ENCODE measurements at regions not wholly inside any gene's neighbourhood (a gene's known extent, or its start where the extent isn't known, plus 50 kb on each side); places are given as distances from the start of the nearest gene placed in this dataset.
"Not testable (repeated sequence)": the region's sequence is repeated elsewhere in the genome, so short reads cannot be mapped to it uniquely, and the experiment has no call there.

GRCh38 chr9:38326122-38326521 lies 66.4 kb upstream of the ALDH1B1 start:
- intact Hi-C loops (cut with DNase I, micrococcal nuclease) = no loop called here
- Mint-ChIP-seq H3K36me3 (ENCODE audit: low read depth) (no peaks in the 10 kb centered on the region), H3K27ac (no peak overlapping the region), H3K4me3 (no peak overlapping the region), H3K9me3 (peaks cover 4% of the 10 kb centered on the region), H3K27me3 (peaks cover 14% of the 10 kb centered on the region), H3K4me1 (ENCODE audit: low read depth) (no peaks in the 10 kb centered on the region)
- Histone ChIP-seq H3K9me3 (ENCODE audit: control insufficient read depth in 1 of 2, insufficient read depth in 1 of 2, low read length in 2 of 2) (peaks cover 0 to 8% of the 10 kb centered on the region in 2 experiments), H3K27ac (ENCODE audit: low read depth in 1 of 2, low read length in 2 of 2) (no peak overlapping the region), H3K4me1 (ENCODE audit: insufficient read depth, low read length) (no peaks in the 10 kb centered on the region), H3K27me3 (ENCODE audit: control insufficient read depth in 1 of 2, insufficient read depth in 2 of 2, low read length in 2 of 2) (peaks cover 0 to 2% of the 10 kb centered on the region in 2 experiments), H3K36me3 (ENCODE audit: insufficient read depth, low read length) (no peaks in the 10 kb centered on the region), H3K4me3 (ENCODE audit: low read length) (no peak overlapping the region)
- no peak for DNase-seq
- TF ChIP-seq, protein P1, sequence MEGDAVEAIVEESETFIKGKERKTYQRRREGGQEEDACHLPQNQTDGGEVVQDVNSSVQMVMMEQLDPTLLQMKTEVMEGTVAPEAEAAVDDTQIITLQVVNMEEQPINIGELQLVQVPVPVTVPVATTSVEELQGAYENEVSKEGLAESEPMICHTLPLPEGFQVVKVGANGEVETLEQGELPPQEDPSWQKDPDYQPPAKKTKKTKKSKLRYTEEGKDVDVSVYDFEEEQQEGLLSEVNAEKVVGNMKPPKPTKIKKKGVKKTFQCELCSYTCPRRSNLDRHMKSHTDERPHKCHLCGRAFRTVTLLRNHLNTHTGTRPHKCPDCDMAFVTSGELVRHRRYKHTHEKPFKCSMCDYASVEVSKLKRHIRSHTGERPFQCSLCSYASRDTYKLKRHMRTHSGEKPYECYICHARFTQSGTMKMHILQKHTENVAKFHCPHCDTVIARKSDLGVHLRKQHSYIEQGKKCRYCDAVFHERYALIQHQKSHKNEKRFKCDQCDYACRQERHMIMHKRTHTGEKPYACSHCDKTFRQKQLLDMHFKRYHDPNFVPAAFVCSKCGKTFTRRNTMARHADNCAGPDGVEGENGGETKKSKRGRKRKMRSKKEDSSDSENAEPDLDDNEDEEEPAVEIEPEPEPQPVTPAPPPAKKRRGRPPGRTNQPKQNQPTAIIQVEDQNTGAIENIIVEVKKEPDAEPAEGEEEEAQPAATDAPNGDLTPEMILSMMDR (IDR thresholded peaks at IDR 0.05) = no peak
- no peak for ATAC-seq (ENCODE audit: poor library complexity)
- ChIA-PET POLR2A (no interaction called here), CTCF (no interaction called here)

DNA sequence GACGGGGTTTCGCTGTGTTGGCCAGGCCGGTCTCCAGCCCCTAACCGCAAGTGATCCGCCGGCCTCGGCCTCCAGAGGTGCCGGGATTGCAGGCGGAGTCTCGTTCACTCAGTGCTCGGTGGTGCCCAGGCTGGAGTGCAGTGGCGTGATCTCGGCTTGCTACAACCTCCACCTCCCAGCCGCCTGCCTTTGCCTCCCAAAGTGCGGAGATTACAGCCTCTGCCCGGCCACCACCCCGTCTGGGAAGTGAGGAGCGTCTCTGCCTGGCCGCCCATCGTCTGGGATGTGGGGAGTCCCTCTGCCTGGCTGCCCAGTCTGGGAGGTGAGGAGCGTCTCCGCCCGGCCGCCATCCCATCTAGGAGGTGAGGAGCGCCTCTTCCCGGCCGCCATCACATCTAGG lies 68.3 kb upstream of the ALDH1B1 start:
- H3K27me3 ChIP-seq (ENCODE audit: control insufficient read depth in 1 of 2, insufficient read depth in 2 of 2, low read length in 2 of 2); H3K9me3 Mint-ChIP-seq; H3K27ac ChIP-seq (ENCODE audit: low read depth in 1 of 2, low read length in 2 of 2); POLR2A ChIA-PET; H3K27ac Mint-ChIP-seq; ATAC-seq (ENCODE audit: poor library complexity); H3K4me1 ChIP-seq (ENCODE audit: insufficient read depth, low read length); intact Hi-C loops (cut with DNase I, micrococcal nuclease); H3K9me3 ChIP-seq (ENCODE audit: control insufficient read depth in 1 of 2, insufficient read depth in 1 of 2, low read length in 2 of 2); DNase-seq; H3K36me3 ChIP-seq (ENCODE audit: insufficient read depth, low read length); CTCF ChIA-PET; H3K36me3 Mint-ChIP-seq (ENCODE audit: low read depth); H3K4me1 Mint-ChIP-seq (ENCODE audit: low read depth); H3K4me3 ChIP-seq (ENCODE audit: low read length); H3K4me3 Mint-ChIP-seq: not testable (repeated sequence)
- peaks cover 14% of the 10 kb centered on the region for H3K27me3 Mint-ChIP-seq

DNA sequence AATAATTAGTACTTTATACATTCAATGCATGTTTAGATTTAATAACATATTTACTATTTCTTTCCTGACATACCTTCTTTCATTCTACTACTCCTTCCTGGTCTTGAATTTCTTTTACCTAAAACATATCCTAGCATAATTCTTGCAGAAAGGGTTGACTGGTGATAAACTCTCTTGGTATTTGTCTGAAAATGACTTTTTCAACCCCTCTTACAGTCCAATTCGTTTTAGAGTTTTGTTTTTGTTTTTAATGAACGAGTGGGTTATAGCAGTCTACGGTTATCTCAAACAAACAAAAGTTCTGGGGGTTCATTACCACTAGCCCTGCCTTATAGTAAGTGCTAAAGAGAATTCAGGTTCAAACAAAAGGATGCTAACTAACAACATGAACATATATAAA lies 69.6 kb upstream of the ALDH1B1 start:
- H3K4me3 ChIP-seq (ENCODE audit: low read length) = no peak overlapping the region
- POLR2A ChIA-PET = no interaction called here
- no peak overlapping the region for H3K27ac Mint-ChIP-seq
- TF ChIP-seq, protein P1 (IDR thresholded peaks at IDR 0.05) = no peak
- no peaks in the 10 kb centered on the region for H3K36me3 Mint-ChIP-seq (ENCODE audit: low read depth)
- no peak for DNase-seq
- peaks cover 4% of the 10 kb centered on the region for H3K9me3 Mint-ChIP-seq
- peaks cover 14% of the 10 kb centered on the region for H3K27me3 Mint-ChIP-seq
- no peak overlapping the region for H3K27ac ChIP-seq (ENCODE audit: low read depth in 1 of 2, low read length in 2 of 2)
- no peaks in the 10 kb centered on the region for H3K4me1 ChIP-seq (ENCODE audit: insufficient read depth, low read length)
- CTCF ChIA-PET = no interaction called here
- no peaks in the 10 kb centered on the region for H3K4me1 Mint-ChIP-seq (ENCODE audit: low read depth)
- no peak for ATAC-seq (ENCODE audit: poor library complexity)
- peaks cover 0 to 3% of the 10 kb centered on the region in 2 experiments for H3K27me3 ChIP-seq (ENCODE audit: control insufficient read depth in 1 of 2, insufficient read depth in 2 of 2, low read length in 2 of 2)
- intact Hi-C loops (cut with DNase I, micrococcal nuclease) = no loop called here
- H3K36me3 ChIP-seq (ENCODE audit: insufficient read depth, low read length) = no peaks in the 10 kb centered on the region
- peaks cover 0 to 8% of the 10 kb centered on the region in 2 experiments for H3K9me3 ChIP-seq (ENCODE audit: control insufficient read depth in 1 of 2, insufficient read depth in 1 of 2, low read length in 2 of 2)
- H3K4me3 Mint-ChIP-seq = no peak overlapping the region

GRCh38 chr9:38319496-38320173 lies 72.9 kb upstream of the ALDH1B1 start:
- TF ChIP-seq, protein P1 (IDR thresholded peaks at IDR 0.05) = no peak
- H3K36me3 Mint-ChIP-seq (ENCODE audit: low read depth) = no peaks in the 10 kb centered on the region
- DNase-seq (no peak), ATAC-seq (ENCODE audit: poor library complexity) (no peak)
- H3K4me3 Mint-ChIP-seq = no peak overlapping the region
- Histone ChIP-seq H3K36me3 (ENCODE audit: insufficient read depth, low read length) (no peaks in the 10 kb centered on the region), H3K4me1 (ENCODE audit: insufficient read depth, low read length) (no peaks in the 10 kb centered on the region), H3K27me3 (ENCODE audit: control insufficient read depth in 1 of 2, insufficient read depth in 2 of 2, low read length in 2 of 2) (peaks cover 0 to 3% of the 10 kb centered on the region in 2 experiments), H3K27ac (ENCODE audit: low read depth in 1 of 2, low read length in 2 of 2) (no peak overlapping the region), H3K4me3 (ENCODE audit: low read length) (no peak overlapping the region), H3K9me3 (ENCODE audit: control insufficient read depth in 1 of 2, insufficient read depth in 1 of 2, low read length in 2 of 2) (peaks cover 0 to 12% of the 10 kb centered on the region in 2 experiments)
- H3K27ac Mint-ChIP-seq = no peak overlapping the region
- ChIA-PET POLR2A (no interaction called here), CTCF (interaction anchor here (0.9 to 1.8 kb wide), 2 partner anchors 9 to 99 kb away, joined by 3 read pairs; no protein-coding TSS in a partner anchor)
- peaks cover 18% of the 10 kb centered on the region for H3K27me3 Mint-ChIP-seq
- H3K4me1 Mint-ChIP-seq (ENCODE audit: low read depth) = no peaks in the 10 kb centered on the region
- peaks cover 4% of the 10 kb centered on the region for H3K9me3 Mint-ChIP-seq
- intact Hi-C loops (cut with DNase I, micrococcal nuclease) = no loop called here
